ENCODE measurements at regions not wholly inside any gene's neighbourhood (a gene's known extent, or its start where the extent isn't known, plus 50 kb on each side); places are given as distances from the start of the nearest gene placed in this dataset.
A peak's percentile ranks its signal among the peaks of the same experiment; 100 is the strongest.

DNA sequence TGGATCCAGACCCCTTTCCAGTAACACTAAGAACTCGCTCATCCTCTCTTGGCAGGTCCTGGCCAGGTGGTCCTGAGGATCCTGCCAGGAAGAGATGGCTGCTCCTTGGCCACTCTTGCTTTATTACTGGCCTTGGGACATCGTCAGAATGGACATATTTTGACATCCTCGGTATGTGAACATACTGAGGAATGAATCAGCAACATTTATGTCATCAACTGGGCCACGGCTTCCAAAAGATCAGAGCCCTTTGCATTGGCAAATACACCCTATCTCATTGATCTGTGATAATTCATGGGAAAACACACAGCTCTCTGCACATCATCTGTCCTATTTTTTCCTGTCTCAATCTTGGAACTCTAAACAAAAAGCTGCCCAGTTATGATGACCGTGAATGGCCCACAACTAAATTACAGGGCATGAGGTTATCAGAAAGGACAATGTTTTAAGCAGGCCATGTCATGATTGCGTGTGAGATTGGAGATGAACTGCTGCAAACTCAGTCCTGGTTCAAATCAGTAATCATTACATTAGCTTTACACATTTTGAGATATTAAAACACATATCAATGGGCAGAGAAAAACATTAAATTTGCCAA lies 1325.8 kb downstream of the AACS start:
- Histone ChIP-seq H4K20me1 (ENCODE audit: low read length) (no peaks in the 10 kb centered on the region), H3K79me2 (ENCODE audit: low read length) (no peaks in the 10 kb centered on the region), H3K9me2 (replicated peaks; ENCODE audit: low read length) (no peaks in the 10 kb centered on the region), H3K9ac (ENCODE audit: low read length) (no peak overlapping the region), H3K9me3 (ENCODE audit: low read length) (0 out of 2 replicates have a peak, but pooled peaks cover 6% of the 10 kb centered on the region), H3K4me3 (ENCODE audit: low read length) (no peak overlapping the region), H3K4me2 (ENCODE audit: low read length) (no peak overlapping the region), H2AFZ (ENCODE audit: low read length) (0 out of 2 replicates have a peak overlapping the region, but pooled peaks have one; percentile 16), H3F3A (ENCODE audit: low read length, unreplicated experiment) (no peaks in the 10 kb centered on the region), H3K4me1 (ENCODE audit: insufficient read depth, low read length) (no peaks in the 10 kb centered on the region), H3K36me3 (ENCODE audit: low read depth, low read length) (no peaks in the 10 kb centered on the region), H3K27ac (ENCODE audit: low read length) (no peak overlapping the region), H3K27me3 (ENCODE audit: low read length) (no peaks in the 10 kb centered on the region)
- BruUV-seq (replicated peaks) = no TSS peak
- DNase-seq = no peak
- CTCF ChIA-PET = no interaction called here
- intact Hi-C loops (cut with micrococcal nuclease) = no loop called here
- ATAC-seq = no peak
- TF ChIP-seq EZH2phosphoT487 (IDR thresholded peaks at IDR 0.05; ENCODE audit: borderline replicate concordance, low read length) = no peak
- TF ChIP-seq EZH2 (IDR thresholded peaks at IDR 0.05; ENCODE audit: low read length, unreplicated experiment) = no peak
- no peak for TF ChIP-seq CTCF (conservative IDR thresholded peaks at IDR 0.05; ENCODE audit: low read depth, low read length)
- POLR2A ChIA-PET (ENCODE audit: unreplicated experiment) = no interaction called here

DNA sequence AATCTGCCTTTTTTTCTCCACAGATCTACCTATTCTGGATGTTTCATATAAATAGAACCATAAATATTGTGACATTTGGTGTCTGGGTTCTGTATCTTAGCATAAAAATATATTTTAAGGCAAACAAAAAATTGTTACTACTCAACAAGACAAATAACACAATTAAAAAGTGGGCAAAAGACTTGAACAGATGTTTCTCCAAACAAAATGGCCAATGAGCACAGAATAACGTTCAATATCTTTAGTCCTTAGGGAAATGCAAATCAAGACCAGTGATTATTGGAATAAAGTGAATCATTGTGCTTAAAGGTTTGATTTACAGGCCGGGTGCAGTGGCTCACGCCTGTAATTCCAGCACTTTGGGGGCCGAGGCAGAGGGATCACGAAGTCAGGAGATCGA lies 1331.3 kb downstream of the AACS start:
- H2AFZ ChIP-seq (ENCODE audit: low read length) = no peak overlapping the region
- H4K20me1 ChIP-seq (ENCODE audit: low read length) = no peaks in the 10 kb centered on the region
- no peaks in the 10 kb centered on the region for H3K79me2 ChIP-seq (ENCODE audit: low read length)
- no peaks in the 10 kb centered on the region; the same call in 1 of the 2 replicates for H3K9me3 ChIP-seq (ENCODE audit: low read length)
- no peak overlapping the region for H3K4me2 ChIP-seq (ENCODE audit: low read length)
- no peak overlapping the region for H3K9ac ChIP-seq (ENCODE audit: low read length)
- H3K27me3 ChIP-seq (ENCODE audit: low read length) = no peaks in the 10 kb centered on the region
- POLR2A ChIA-PET (ENCODE audit: unreplicated experiment) = no interaction called here
- intact Hi-C loops (cut with micrococcal nuclease) = no loop called here
- H3F3A ChIP-seq (ENCODE audit: low read length, unreplicated experiment) = no peaks in the 10 kb centered on the region
- BruUV-seq (replicated peaks) = no TSS peak
- H3K4me1 ChIP-seq (ENCODE audit: insufficient read depth, low read length) = no peaks in the 10 kb centered on the region
- H3K9me2 ChIP-seq (replicated peaks; ENCODE audit: low read length) = no peaks in the 10 kb centered on the region
- no peak overlapping the region for H3K27ac ChIP-seq (ENCODE audit: low read length)
- CTCF ChIA-PET = no interaction called here
- H3K36me3 ChIP-seq (ENCODE audit: low read depth, low read length) = no peaks in the 10 kb centered on the region
- DNase-seq (no peak), ATAC-seq (no peak)
- H3K4me3 ChIP-seq (ENCODE audit: low read length) = no peak overlapping the region
- no peak for TF ChIP-seq CTCF (conservative IDR thresholded peaks at IDR 0.05; ENCODE audit: low read depth, low read length)
- no peak for TF ChIP-seq EZH2 (IDR thresholded peaks at IDR 0.05; ENCODE audit: low read length, unreplicated experiment)
- no peak for TF ChIP-seq EZH2phosphoT487 (IDR thresholded peaks at IDR 0.05; ENCODE audit: borderline replicate concordance, low read length)

- intact Hi-C loops (cut with micrococcal nuclease) = no loop called here
- ChIA-PET CTCF (no interaction called here), POLR2A (ENCODE audit: unreplicated experiment) (no interaction called here)
- no peak overlapping the region for H2AFZ ChIP-seq (ENCODE audit: low read length)
- no peaks in the 10 kb centered on the region for H3K79me2 ChIP-seq (ENCODE audit: low read length)
- H4K20me1 ChIP-seq (ENCODE audit: low read length) = no peaks in the 10 kb centered on the region
- H3K9ac ChIP-seq (ENCODE audit: low read length) = no peak overlapping the region
- no TSS peak for BruUV-seq (replicated peaks)
- no peaks in the 10 kb centered on the region for H3F3A ChIP-seq (ENCODE audit: low read length, unreplicated experiment)
- no peaks in the 10 kb centered on the region for H3K4me1 ChIP-seq (ENCODE audit: insufficient read depth, low read length)
- TF ChIP-seq CTCF (conservative IDR thresholded peaks at IDR 0.05; ENCODE audit: low read depth, low read length) (no peak), EZH2phosphoT487 (IDR thresholded peaks at IDR 0.05; ENCODE audit: borderline replicate concordance, low read length) (no peak), EZH2 (IDR thresholded peaks at IDR 0.05; ENCODE audit: low read length, unreplicated experiment) (no peak)
- DNase-seq = peak; percentile 9
- no peak overlapping the region for H3K4me2 ChIP-seq (ENCODE audit: low read length)
- H3K9me2 ChIP-seq (replicated peaks; ENCODE audit: low read length) = no peaks in the 10 kb centered on the region
- no peaks in the 10 kb centered on the region for H3K36me3 ChIP-seq (ENCODE audit: low read depth, low read length)
- H3K27me3 ChIP-seq (ENCODE audit: low read length) = no peaks in the 10 kb centered on the region
- no peak overlapping the region for H3K27ac ChIP-seq (ENCODE audit: low read length)
- no peak overlapping the region for H3K4me3 ChIP-seq (ENCODE audit: low read length)
- no peak for ATAC-seq
- no peaks in the 10 kb centered on the region; the same call in 1 of the 2 replicates for H3K9me3 ChIP-seq (ENCODE audit: low read length)
Observed at GRCh38 chr12:126397071-126397581, 1331.9 kb downstream of the AACS start.

All from PC-3 (cell line).